Spleen (tissue), 11 donors: ENCODE measurements at regions not wholly inside any gene's neighbourhood (a gene's known extent, or its start where the extent isn't known, plus 50 kb on each side); places are given as distances from the start of the nearest gene placed in this dataset.

Experiments used
- DNase-seq: peaks from one replicate; pipeline ENCODE4 v3.0.0-alpha.2; 2020
- H3K27ac ChIP-seq, 8 donors: fragments of 200-600 bp; sonication (generic) in 7 of 8; 1 replicate in 4 of 8; 2 replicates in 4 of 8; pipeline versions ENCODE4 v1.5.0 to v1.8.0; 2016 to 2021; ENCODE audit warnings: inconsistent platforms in 4 of 8, mild to moderate bottlenecking in 4 of 8, moderate library complexity in 1 of 8
- H3K27me3 ChIP-seq, 7 donors: fragments of 200-600 bp; sonication (generic) in 6 of 7; replicated peaks in 1 of 7; 1 replicate in 4 of 7; 2 replicates in 3 of 7; pipeline versions ENCODE4 v1.5.0 to v1.8.0; 2016 to 2021; ENCODE audit warnings: inconsistent platforms in 3 of 7, mild to moderate bottlenecking in 1 of 7
- H3K36me3 ChIP-seq, 6 donors: fragments of 200-600 bp; sonication (generic) in 5 of 6; 1 replicate in 4 of 6; 2 replicates in 2 of 6; pipeline versions ENCODE4 v1.5.0 to v1.8.0; 2016 to 2021; ENCODE audit warnings: inconsistent platforms in 2 of 6
- H3K4me1 ChIP-seq, 6 donors: fragments of 200-600 bp; sonication (generic) in 5 of 6; 1 replicate in 3 of 6; 2 replicates in 3 of 6; pipeline versions ENCODE4 v1.5.0 to v1.8.0; 2016 to 2021; ENCODE audit warnings: inconsistent platforms in 3 of 6
- H3K4me3 ChIP-seq, 8 donors: fragments of 200-600 bp; sonication (generic) in 7 of 8; 1 replicate in 4 of 8; 2 replicates in 4 of 8; pipeline versions ENCODE4 v1.5.0 to v1.8.0; 2016 to 2021; ENCODE audit warnings: inconsistent platforms in 4 of 8, mild to moderate bottlenecking in 4 of 8, moderate library complexity in 2 of 8
- H3K9me3 ChIP-seq, 8 donors: fragments of 200-600 bp; sonication (generic) in 7 of 8; 1 replicate in 4 of 8; 2 replicates in 4 of 8; pipeline versions ENCODE4 v1.5.0 to v1.8.0; 2016 to 2021; ENCODE audit warnings: inconsistent platforms in 4 of 8
- CTCF ChIP-seq, 11 experiments: fragments of 200-600 bp in 7 of 11; fragments of 450-650 bp in 4 of 11; sonication (generic) in 4 of 11; IDR thresholded peaks in 8 of 11; conservative IDR thresholded peaks in 3 of 11; 1 replicate in 7 of 11; 2 replicates in 4 of 11; pipeline versions ENCODE4 v1.4.0 to v1.8.0; 2016 to 2021; ENCODE audit warnings: antibody characterized with exemption in 11 of 11, inconsistent platforms in 4 of 11, mild to moderate bottlenecking in 1 of 11
- POLR2A ChIP-seq, 3 donors: fragments of 450-650 bp; IDR thresholded peaks; one replicate each; pipeline ENCODE4 v1.5.1; 2017; ENCODE audit warnings: antibody characterized with exemption in 3 of 3, mild to moderate bottlenecking in 1 of 3
- POLR2AphosphoS5 ChIP-seq, 3 donors: sonication (generic); formaldehyde crosslinking; IDR thresholded peaks; one replicate each; pipeline ENCODE4 v1.5.1; 2017; ENCODE audit warnings: antibody characterized with exemption in 3 of 3
- WGBS, 5 donors: extraction: QIAGEN DNeasy Blood & Tissue Kit in 3 of 5; methylation state at CpG; one replicate each; pipeline versions ENCODE4 v1.1.5 to v1.1.7; 2013 to 2018; 5-methylcytosine and 5-hydroxymethylcytosine counted together
- intact Hi-C: fragments of 100-400 bp; cut with DNase I; formaldehyde crosslinking; loops from one replicate; pipeline ENCODE4 v1.15.0; 2023; ENCODE audit warnings: low total_unique reads
- donor health status: healthy with polysubstance abuse.
- donor health status: DM: no; HTN: no; CAD: no; lungs with moderate emphysema.
- donor health status: DM: no; HTN: no; CAD: no.
- donor health status: Bipolar disorder and iron deficiency.
- donor health status: healthy.
- donor health status: DM: no; HTN: no; CAD: no.
- donor health status: DM: yes; HTN: yes; CAD: no.

- intact Hi-C loops = no loop called here
- no peak for DNase-seq
- peaks cover 4 to 39% (median 20%) of the 10 kb centered on the region in 6 donors for H3K4me1 ChIP-seq
- peak overlapping the region in 1 of 8 donors; percentile 24 for H3K27ac ChIP-seq
- WGBS, 5 donors = 69 to 81% (median 77%) methylated on average over 7 of the region's 7 CpGs
- H3K9me3 ChIP-seq = no peaks in the 10 kb centered on the region
- H3K27me3 ChIP-seq = no peaks in the 10 kb centered on the region
- no peak overlapping the region for H3K4me3 ChIP-seq
- H3K36me3 ChIP-seq = no peaks in the 10 kb centered on the region
- TF ChIP-seq CTCF (IDR thresholded peaks at IDR 0.05 in 8 of 11, conservative IDR thresholded peaks at IDR 0.05 in 3 of 11) = no peak
- no peak for TF ChIP-seq POLR2AphosphoS5 (IDR thresholded peaks at IDR 0.05)
- TF ChIP-seq POLR2A (IDR thresholded peaks at IDR 0.05) = no peak
Observed at GRCh38 chr2:217431577-217432269, 571.1 kb downstream of the TNS1 start.

- peak overlapping the region in 1 of 8 donors; percentile 24 for H3K27ac ChIP-seq
Observed at GRCh38 chr2:217430916-217431576, 571.2 kb upstream of the TNP1 start.

GRCh38 chr2:217429981-217430500 is 570.2 kb upstream of the TNP1 start:
- H3K4me3 ChIP-seq = no peak overlapping the region
- TF ChIP-seq POLR2AphosphoS5 (IDR thresholded peaks at IDR 0.05) (no peak), POLR2A (IDR thresholded peaks at IDR 0.05) (no peak), CTCF (IDR thresholded peaks at IDR 0.05 in 8 of 11, conservative IDR thresholded peaks at IDR 0.05 in 3 of 11) (no peak)
- intact Hi-C loops = no loop called here
- no peak overlapping the region for H3K27ac ChIP-seq
- no peaks in the 10 kb centered on the region for H3K36me3 ChIP-seq
- peaks cover 4 to 22% (median 13%) of the 10 kb centered on the region in 6 donors for H3K4me1 ChIP-seq
- 91 to 95% (median 95%) methylated on average over 6 of the region's 6 CpGs for WGBS, 5 donors
- peaks cover 0 to 7% (median 0%) of the 10 kb centered on the region in 8 donors for H3K9me3 ChIP-seq
- H3K27me3 ChIP-seq = no peaks in the 10 kb centered on the region
- no peak for DNase-seq

More at GRCh38 chr2:217430916-217431576, 571.2 kb upstream of the TNP1 start:
- no peak for DNase-seq
- no peak overlapping the region for H3K4me3 ChIP-seq
- no peaks in the 10 kb centered on the region for H3K27me3 ChIP-seq
- H3K4me1 ChIP-seq = peaks cover 4 to 32% (median 19%) of the 10 kb centered on the region in 6 donors
- 25 to 58% (median 47%) methylated on average over 3 of the region's 3 CpGs for WGBS, 5 donors
- no peaks in the 10 kb centered on the region for H3K9me3 ChIP-seq
- no peak for TF ChIP-seq CTCF (IDR thresholded peaks at IDR 0.05 in 8 of 11, conservative IDR thresholded peaks at IDR 0.05 in 3 of 11)
- TF ChIP-seq POLR2AphosphoS5 (IDR thresholded peaks at IDR 0.05) = no peak
- no peak for TF ChIP-seq POLR2A (IDR thresholded peaks at IDR 0.05)
- no peaks in the 10 kb centered on the region for H3K36me3 ChIP-seq
- intact Hi-C loops = no loop called here

GRCh38 chr2:217421834-217422233 is 562.0 kb upstream of the TNP1 start:
- DNase-seq = no peak
- H3K36me3 ChIP-seq = no peaks in the 10 kb centered on the region
- H3K27ac ChIP-seq = no peak overlapping the region
- peaks cover 0 to 9% (median 0%) of the 10 kb centered on the region in 8 donors for H3K9me3 ChIP-seq
- no peak overlapping the region for H3K4me3 ChIP-seq
- no peaks in the 10 kb centered on the region for H3K4me1 ChIP-seq
- intact Hi-C loops = no loop called here
- no peak for TF ChIP-seq CTCF (IDR thresholded peaks at IDR 0.05 in 8 of 11, conservative IDR thresholded peaks at IDR 0.05 in 3 of 11)
- no peak for TF ChIP-seq POLR2AphosphoS5 (IDR thresholded peaks at IDR 0.05)
- TF ChIP-seq POLR2A (IDR thresholded peaks at IDR 0.05) = no peak
- no peaks in the 10 kb centered on the region for H3K27me3 ChIP-seq
